ENCODE measurements at regions not wholly inside any gene's neighbourhood (a gene's known extent, or its start where the extent isn't known, plus 50 kb on each side); places are given as distances from the start of the nearest gene placed in this dataset.
"Not testable (repeated sequence)": the region's sequence is repeated elsewhere in the genome, so short reads cannot be mapped to it uniquely, and the experiment has no call there.

DNA sequence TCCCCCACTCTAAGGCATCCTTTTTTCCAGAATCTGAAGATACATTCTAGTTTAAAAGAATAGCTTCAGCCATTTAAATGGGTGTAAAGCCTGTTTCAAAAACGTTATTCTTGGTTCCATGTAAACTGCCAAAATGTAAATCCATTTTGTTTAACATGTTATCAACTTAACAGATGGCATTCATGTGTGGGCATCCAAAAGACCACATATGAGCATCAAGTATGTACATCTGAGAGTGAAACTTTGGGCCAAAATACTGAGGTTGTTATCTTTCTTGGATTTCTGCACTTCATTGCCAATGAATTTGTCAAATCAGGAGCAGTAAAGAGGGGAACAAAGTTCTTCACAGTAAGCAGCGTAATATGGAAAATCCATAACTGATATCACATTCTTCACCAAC is 395.4 kb downstream of the ZNF804A start:
- no peak for DNase-seq

DNA sequence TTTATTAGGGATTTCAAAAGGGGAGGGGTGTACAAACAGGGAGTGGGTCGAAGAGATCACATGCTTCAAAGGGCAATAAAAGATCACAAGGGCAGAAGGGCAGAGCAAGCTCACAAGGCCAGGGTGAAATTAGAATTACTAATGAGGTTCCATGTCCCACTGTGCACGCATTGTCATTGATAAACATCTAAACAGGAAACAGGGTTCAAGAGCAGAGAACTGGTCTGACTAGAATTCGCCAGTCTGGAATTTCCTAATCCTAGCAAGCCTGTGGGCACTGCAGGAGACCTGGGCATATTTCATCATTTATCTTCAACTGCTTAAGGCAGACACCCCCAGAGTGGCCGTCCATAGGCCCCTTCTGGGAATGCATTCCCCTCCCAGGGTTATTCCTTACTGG is 408.2 kb downstream of the ZNF804A start:
- no peak for DNase-seq

DNA sequence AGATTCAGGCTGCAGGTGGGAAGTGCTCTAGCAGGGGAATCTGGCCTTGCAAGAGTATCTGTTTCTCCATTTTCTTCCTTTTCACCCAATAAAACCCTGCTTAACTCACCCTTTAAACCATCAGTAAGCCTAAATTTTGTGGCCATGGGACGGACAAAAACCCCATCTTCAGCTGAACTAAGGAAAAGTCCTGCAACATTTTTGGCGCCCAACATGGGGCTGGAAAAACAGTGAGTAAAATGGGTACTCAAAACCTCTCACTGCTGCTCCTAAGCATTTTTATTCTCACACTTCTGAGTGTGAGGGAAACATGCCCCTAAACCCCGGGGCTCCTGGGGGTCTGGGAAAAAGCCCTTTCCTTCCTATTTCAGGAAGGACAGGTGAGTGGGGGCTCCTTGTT is 414.3 kb downstream of the ZNF804A start:
- no peak for DNase-seq

DNA sequence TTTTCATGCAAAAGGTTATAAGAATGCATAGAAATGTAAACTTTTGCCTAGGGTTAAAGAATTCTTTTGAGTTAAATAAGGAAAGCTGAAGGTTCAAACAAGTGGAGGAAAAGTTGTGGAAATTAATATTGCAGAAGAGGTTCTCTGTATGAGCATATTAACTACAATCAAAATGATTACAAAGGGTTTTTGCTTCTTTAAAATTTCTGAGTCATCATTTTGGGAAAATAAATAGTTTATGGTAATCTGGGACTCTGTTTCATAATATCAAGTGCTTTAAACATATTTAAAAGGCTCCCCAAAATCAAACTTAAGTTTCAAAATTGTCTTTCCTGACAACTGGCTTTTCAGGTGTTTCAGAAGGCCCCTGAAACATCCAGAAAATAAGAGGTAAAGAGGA is 415.7 kb downstream of the ZNF804A start:
- DNase-seq, result no peak

DNA sequence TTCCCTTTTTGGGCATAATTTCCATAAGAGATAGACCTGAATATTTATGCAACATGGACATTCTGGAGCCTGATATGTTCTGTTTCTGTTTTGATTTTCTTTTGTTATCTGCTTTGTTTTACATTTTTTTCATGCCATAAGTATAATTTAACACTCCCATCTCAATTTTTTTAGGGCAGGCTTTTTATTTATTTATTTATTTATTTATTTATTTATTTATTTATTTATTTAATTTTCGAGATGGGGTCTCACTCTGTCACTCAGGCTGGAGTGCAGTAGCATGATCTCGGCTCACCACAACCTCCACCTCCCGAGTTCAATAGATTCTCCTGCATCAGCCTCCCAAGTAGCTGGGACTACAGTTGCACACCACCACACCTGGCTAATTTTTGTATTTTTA is 427.6 kb downstream of the ZNF804A start:
- DNase-seq, result not testable (repeated sequence)

DNA sequence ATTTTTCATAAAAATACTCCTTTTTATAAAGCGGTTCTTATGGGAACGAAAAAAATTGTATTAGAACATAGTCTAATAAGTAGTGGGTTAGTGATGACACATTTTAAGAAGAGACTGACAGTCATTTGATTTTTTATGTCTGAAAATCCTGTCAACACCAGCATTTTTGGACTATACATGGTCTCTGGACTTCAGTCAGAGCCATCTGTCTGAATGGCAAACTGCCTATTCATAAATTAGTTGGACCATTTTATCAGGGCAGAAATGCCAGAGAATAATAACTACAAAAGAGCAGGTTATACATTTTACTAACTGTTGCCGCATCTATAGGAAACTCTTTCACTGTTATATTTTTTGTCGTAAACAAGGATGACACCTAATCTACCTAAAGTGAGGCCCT is 437.6 kb downstream of the ZNF804A start:
- no peak for DNase-seq

DNA sequence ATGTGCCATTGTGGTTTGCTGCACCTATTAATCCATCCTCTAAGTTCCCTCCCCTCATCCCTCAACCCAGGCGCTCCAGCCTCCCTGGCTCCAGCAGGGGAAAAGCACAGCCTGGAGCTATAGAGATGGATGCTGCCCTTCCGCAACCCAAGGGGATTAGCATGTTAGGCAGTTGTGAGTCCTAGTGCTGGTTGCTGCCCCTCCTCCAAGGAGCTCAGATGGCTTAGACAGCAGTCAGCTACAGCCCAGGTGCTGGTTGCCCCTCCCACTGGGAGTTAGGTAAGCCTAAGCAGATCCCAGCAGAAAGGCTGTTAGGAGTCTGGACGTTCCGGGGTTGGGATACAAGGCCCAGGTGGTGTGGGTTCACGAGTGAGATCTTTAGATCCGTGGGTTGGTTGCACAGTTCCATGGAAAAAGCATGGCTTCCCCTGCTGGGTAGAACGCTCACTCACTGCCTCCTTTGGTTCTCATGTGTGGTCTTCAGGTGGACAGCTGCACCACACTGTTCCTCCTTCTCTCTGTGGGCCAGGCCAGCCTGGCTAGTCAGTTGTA is 446.1 kb downstream of the ZNF804A start:
- no peak for DNase-seq

DNA sequence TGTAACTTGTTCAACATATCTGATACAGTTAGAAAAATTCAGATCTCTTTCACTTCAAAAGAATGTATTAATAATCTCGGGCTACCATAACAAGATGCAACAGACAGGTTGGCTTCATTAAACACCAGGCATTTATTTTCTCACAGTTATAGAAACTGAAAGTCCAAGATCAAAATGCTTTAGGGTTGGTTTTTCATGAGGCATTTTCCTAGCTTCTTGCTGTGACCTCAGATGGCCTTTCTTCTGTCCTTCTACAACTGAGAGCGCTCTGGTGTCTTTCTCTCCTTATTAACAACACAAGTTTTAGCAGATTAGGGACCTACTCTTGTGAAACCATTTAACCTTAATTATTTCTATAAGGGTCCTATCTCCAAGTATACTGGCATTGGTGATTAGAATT is 452.5 kb downstream of the ZNF804A start:
- DNase-seq, result no peak

DNA sequence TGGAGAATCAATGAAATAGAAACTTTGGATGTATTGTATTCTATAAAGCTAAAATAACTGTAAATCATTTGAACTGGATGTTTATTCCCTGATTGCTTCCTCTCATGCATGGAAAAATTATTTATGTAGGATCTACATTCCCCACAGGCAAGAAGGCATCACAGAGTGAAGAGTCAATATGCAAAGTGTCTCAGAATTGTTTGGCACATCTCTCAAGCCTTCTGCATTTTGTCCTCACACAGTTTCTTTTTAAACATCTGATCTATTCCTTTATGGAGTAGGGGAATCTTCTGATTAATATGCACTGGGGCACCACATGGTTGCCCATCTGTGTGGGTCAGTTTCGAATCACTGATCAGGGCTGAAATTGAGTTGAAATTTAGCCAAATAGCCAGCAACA is 465.4 kb downstream of the ZNF804A start:
- DNase-seq, result no peak

DNA sequence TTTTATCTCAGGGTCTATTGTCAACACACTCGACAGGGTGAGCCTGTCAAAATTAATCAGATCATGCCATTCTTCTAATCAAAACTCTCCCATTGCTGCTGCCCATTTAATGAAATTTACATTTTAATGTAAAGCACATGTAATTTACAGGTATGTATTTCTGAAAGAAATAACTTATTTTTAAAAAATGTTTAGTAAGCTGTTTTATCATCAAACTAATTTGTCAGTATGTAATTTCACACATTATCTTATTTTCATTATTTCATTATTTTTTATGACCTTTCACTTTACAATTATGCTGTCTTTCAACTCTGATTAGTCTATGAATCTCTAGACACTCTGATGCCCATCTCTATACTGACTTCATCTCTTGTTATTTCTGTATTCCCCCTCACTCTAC is 467.8 kb downstream of the ZNF804A start:
- DNase-seq, result no peak

DNA sequence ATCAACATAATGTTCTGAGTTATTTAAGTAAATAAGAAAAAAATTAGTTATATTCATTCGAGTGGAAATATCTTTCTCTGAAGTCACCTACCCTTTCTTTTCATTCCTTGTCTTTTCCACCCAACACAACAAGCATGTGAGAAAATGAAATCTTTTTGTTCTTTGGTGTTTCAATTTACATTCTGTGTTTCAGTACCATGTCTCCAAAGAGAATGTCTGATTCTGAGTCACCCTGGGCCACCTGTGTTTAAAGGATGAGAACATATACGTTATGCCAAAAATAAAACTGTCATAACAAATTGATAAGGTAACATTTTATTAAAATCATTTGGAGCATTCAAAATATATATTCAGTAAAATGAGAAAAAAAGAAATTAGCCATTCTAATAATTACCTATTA is 470.8 kb downstream of the ZNF804A start:
- no peak for DNase-seq

DNA sequence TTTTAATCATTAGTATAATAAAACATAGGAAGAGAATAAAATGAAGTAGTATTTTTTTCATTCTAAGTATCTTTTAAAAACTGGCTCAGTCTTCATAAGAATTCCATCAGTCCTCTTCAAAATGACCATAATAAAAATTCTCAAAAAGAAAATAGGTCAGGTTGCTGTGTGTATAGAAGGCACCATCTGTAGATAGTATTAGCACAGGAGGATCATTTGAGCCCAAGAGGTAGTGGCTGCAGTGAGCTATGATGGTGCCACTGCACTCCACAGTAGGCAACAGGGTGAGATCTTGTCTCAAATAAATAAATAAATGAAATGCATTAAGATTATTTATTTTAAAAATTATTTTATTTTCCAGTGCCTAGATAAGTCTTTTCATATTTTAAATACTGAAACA is 475.8 kb downstream of the ZNF804A start:
- no peak for DNase-seq

DNA sequence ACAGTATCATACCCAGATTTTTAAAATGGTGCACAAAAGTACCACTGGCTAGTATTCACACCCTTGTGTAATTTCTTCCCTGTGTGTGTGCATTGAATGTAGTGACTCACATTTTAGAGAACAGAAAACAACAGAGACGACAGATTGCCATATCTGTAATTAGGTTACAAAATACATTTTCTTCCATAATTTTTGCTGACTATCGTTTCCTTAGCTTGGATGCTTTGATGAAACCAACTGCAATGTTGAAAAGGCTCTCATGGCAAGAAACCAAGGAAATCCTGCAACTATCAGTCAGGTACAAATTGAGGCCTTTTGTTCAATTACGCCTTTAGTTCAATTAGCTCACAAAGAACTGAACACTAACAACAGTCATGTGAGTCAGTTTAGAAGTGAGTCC is 484.4 kb downstream of the ZNF804A start:
- no peak for DNase-seq

DNA sequence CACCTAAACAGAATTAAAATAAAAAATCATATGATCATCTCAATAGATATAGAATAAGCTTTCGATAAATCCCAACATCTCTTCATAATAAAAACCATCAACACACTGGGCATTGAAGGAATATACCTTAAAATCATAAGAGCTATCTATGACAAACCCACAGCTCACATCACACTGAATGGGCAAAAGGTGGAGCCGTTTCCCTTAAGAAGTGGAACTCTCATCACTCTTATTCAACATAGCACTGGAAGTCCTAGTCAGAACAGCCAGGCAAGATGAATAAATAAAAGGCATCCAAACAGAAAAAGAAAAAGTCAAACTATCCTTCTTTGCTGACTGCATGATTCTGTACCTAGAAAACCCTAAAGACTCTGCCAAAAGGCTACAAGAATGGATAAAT is 510.3 kb downstream of the ZNF804A start:
- DNase-seq, result no peak

DNA sequence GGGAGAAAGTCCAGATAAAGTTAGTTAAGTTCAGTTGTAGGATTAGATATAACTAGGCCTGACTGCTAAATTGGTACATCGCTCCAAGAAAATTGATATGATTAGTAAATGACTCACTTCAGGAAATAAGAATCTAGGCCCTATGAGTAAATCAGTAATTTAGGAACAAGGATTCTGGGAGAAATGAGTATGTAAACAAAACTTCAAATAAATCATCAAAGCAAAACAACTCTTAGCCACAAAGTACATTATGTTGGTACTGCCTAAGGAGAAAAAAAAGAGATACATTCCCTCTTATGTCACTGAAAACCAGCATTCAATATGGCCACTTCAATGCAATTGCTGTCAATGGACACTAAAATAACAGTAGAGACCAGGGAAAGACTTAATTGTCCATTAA is 529.1 kb downstream of the ZNF804A start:
- no peak for DNase-seq

DNA sequence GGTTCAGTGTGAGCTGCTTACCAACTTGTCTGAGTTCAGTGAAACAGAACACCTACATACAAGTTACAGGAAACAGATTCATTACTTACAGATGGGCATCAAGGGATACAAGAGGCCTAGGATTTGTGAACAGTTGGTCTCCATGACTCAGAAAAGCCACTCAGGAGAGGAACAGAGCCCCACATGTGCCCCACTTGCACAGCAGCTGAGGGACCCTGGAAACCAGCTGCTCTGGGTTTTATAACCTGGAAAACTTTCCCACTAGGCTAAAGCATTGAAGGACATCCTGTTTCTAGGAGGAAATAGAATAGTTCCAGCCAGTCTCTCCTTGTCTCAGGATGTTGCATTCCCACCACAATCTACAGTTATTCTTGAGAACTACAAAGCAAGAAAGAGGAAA is 530.0 kb downstream of the ZNF804A start:
- DNase-seq, result no peak

DNA sequence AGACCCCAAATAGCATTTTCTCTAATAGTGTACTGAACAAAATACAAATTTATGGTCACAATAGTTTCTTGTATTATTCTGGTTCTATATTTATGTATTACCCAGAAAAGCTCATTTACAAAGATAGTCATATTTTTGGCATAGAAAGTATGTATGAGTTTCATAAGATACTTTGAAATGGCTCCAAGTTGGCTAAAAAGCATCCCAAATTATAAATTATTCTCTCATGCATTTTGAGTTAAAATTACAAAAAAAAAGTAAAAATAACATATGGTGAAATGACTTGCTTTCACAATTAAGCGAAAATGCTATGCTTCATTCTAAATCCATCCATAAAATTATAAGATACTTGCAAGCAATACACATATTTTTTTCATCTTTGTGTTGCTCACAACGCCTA is 530.7 kb downstream of the ZNF804A start:
- no peak for DNase-seq

DNA sequence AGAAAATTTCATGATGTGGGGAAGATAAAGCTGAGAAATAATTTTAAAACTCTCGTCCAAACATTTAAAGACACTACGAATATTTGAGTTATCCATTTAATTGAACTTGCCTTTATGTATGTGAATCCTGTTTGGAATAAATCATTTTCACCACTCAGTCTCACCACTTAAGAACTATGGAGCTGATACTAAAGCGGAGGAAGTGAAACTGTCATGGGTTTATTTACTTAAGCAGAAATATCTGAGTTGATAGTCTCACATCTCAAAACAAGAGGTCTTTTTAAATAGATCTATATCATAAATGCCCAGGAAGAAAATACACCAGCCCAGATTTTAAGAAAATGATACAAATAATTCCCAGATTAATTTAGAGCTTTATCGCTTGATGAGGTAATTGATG is 532.4 kb downstream of the ZNF804A start:
- DNase-seq, result no peak

DNA sequence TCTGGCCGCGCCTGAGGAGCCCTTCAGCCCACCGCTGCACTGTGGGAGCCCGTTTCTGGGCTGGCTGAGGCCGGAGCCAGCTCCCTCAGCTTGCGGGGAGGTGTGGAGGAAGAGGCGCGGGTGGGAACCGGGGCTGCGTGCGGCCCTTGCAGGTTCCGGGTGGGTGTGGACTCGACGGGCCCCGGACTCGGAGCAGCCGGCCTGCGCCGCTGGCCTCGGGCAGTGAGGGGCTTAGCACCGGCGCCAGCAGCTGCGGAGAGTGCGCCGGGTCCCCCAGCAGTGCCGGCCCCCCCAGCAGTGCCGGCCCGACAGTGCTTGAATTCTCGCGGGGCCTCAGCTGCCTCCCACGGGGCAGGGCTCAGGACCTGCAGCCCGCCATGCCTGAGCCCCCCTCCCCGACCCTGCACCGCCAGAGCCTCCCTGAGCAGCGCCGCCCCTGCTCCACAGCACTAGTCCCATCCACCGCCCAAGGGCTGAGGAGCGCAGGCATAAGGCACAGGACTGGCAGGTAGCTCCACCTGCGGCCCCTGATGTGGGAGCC is 534.2 kb downstream of the ZNF804A start:
- DNase-seq, result no peak

DNA sequence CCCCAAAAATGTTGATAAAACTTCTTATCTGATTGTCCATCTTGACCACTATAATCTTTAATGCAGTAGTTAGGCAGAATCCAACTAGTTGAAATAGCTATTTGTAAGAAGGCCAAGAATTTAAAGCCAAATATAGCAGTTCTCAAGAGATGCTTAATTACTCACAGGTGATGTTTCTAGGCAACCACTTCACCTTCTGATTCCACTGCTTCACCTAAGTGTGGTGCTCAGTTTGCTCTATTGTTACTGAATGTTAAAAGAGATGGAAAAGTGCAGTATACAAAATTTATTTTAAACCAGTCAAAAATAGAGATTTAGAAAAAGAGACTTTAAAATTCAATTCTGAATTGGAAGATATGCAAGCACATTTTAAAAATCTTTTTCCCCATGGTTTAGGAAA is 539.4 kb downstream of the ZNF804A start:
- no peak for DNase-seq

DNA sequence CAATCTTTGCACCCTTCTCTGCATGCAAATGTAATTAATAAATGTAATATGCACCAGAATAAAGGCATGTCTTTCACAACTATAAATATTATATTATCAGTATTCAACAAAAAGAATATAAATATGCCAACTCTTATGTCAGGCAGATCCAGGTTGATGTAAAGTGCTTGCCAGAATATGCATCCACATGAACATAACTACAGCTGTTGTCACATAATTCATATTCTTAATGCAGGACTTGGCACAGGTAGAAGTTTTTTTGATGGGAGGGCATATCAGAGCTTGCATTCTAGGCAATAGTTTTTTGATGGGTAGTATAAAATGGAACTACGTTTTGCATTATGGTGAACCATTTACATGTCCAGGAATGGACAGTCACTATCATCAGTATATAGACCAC is 544.3 kb downstream of the ZNF804A start:
- no peak for DNase-seq

DNA sequence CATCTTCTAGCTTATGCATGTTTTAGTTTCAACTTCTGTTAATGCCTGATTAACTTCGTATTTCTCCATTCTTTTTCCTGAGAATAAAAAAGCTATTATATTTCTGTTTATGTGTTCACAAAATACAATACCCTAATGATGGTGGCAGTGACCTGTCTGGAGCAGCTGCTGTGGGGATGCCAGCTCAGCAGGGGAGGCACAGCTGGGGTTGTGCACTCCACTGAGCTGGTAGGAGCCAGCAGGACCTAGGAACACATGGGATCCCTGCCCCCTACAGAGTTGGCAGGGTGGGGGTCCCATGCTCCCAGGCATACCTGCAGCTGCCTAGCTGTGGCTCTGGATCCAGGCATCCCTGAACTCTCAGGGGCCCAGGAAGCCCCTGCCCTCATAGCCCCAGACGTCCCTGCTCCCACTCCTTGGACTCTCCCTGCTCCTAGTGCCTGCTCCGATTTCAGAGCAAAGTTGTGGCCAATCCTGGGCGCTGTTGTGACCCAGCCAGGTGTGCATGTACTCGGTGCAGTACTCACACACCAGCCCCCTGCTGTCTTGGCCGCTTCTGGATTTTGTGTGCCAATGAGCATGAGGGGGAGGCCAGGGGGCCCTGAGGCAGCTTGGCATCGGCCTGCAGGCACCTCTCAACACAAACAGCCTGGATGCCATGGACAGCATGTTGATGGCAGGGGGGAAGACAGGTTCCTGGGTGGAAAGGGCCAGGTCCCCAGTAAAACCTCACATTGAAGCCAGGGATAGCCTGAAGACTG is 546.0 kb downstream of the ZNF804A start:
- DNase-seq, result no peak

DNA sequence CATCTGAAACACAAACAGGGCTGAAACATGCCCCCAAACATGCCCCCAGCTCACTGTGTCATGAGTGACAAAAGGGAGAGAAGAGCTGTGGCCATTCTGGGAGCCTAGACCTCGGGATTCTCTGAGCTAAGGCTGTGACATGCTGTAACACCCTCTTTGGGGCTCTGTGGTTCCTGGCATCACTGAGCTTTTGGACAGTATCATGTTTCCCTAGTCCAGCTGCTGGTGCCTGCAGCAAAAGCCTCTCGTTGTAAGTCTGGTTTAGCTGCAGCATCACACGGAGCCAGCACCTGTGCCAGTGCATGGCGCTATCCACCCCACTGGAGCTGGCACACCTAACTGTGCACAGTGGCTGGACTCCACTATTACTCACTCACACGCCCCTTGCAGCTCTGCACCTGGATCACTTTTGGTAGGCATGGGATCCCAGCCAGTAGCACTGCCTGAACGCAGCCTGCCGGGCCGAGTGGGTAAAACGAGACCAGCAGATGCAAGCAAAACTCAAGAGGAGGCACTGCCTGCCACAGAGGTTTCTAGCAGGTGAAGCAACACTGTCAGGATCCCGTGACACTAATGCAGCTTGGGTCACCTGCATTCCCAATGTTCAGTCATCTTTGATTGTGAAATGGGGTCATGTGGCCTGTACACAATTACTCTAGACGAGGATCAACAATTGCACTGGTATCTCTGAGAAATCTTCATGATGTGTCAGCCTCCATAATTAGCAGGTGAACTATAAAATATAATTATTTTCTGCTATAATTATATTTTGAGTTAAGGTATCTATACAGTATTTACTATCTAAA is 547.2 kb downstream of the ZNF804A start:
- no peak for DNase-seq

DNA sequence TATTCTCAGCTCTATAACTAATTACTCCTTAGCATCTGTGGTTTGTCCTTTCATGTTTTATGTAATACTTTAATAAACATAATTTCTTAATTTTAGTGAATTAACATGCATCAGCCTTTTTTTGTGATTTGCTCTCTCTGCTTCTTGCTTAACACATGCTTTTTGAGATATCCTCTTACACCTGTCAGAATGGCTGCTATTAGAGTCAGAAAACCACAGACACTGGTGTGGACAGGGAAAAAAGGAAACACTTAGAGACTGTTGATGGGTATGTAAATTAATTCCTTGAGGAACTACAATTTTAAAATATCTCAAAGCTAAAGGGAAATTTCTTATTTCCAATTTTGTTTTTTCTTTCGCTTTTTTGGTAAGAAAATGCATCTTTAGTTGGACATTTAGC is 549.0 kb downstream of the ZNF804A start:
- no peak for DNase-seq
